ENCODE measurements at regions not wholly inside any gene's neighbourhood (a gene's known extent, or its start where the extent isn't known, plus 50 kb on each side); places are given as distances from the start of the nearest gene placed in this dataset.

GRCh38 chr16:63361032-63361624 is 1324.9 kb upstream of the CDH8 start:
- peak in 4 of 7 experiments; percentile 54 to 67 (median 60) for TF ChIP-seq CTCF (IDR thresholded peaks at IDR 0.05)
- no peak for TF ChIP-seq EP300 (IDR thresholded peaks at IDR 0.05)
- TF ChIP-seq POLR2AphosphoS5 (IDR thresholded peaks at IDR 0.05) = no peak

Measured in stomach (tissue), 4 donors.